T-helper 1 cell treated with Interleukin-12 subunit alpha and Interleukin-12 subunit beta and Interleukin-4 antibody, amounts not matched to agents 30 μg/mL and 1 μg/mL, for 36 hours (primary cell): ENCODE measurements at regions not wholly inside any gene's neighbourhood (a gene's known extent, or its start where the extent isn't known, plus 50 kb on each side); places are given as distances from the start of the nearest gene placed in this dataset.

Experiments
- H3K27ac Mint-ChIP-seq: one replicate; pipeline ENCODE4 v1.8.0; 2021; ENCODE audit warnings: mild to moderate bottlenecking, mixed read lengths
- H3K27me3 Mint-ChIP-seq: one replicate; pipeline ENCODE4 v1.8.0; 2021; ENCODE audit warnings: low read depth, mixed read lengths
- H3K36me3 Mint-ChIP-seq: one replicate; pipeline ENCODE4 v1.8.0; 2021; ENCODE audit warnings: low read depth, mixed read lengths
- H3K4me1 Mint-ChIP-seq: one replicate; pipeline ENCODE4 v1.8.0; 2021; ENCODE audit warnings: low read depth, mixed read lengths
- H3K4me3 Mint-ChIP-seq: one replicate; pipeline ENCODE4 v1.8.0; 2021; ENCODE audit warnings: mild to moderate bottlenecking, moderate library complexity, mixed read lengths
- H3K9me3 Mint-ChIP-seq: one replicate; pipeline ENCODE4 v1.8.0; 2021; ENCODE audit warnings: mixed read lengths

GRCh38 chr20:24825591-24825990, 123.5 kb upstream of the CST7 start:
- no peaks in the 10 kb centered on the region for H3K27me3 Mint-ChIP-seq
- H3K4me3 Mint-ChIP-seq = no peak overlapping the region
- no peak overlapping the region for H3K27ac Mint-ChIP-seq
- H3K36me3 Mint-ChIP-seq = no peaks in the 10 kb centered on the region
- H3K9me3 Mint-ChIP-seq = no peaks in the 10 kb centered on the region
- no peaks in the 10 kb centered on the region for H3K4me1 Mint-ChIP-seq

GRCh38 chr20:24827603-24828295, 121.3 kb upstream of the CST7 start:
- no peak overlapping the region for H3K27ac Mint-ChIP-seq
- H3K9me3 Mint-ChIP-seq = no peaks in the 10 kb centered on the region
- H3K4me3 Mint-ChIP-seq = no peak overlapping the region
- no peaks in the 10 kb centered on the region for H3K4me1 Mint-ChIP-seq
- no peaks in the 10 kb centered on the region for H3K36me3 Mint-ChIP-seq
- H3K27me3 Mint-ChIP-seq = no peaks in the 10 kb centered on the region

- Mint-ChIP-seq H3K27ac (no peak overlapping the region), H3K27me3 (no peaks in the 10 kb centered on the region), H3K4me1 (no peaks in the 10 kb centered on the region), H3K36me3 (no peaks in the 10 kb centered on the region), H3K9me3 (no peaks in the 10 kb centered on the region), H3K4me3 (no peak overlapping the region)
These were observed 119.9 kb upstream of the CST7 start for GRCh38 chr20:24828992-24829648.

GRCh38 chr20:24829649-24830370, 119.3 kb upstream of the CST7 start:
- H3K27ac Mint-ChIP-seq = no peak overlapping the region
- H3K4me3 Mint-ChIP-seq = no peak overlapping the region
- no peaks in the 10 kb centered on the region for H3K9me3 Mint-ChIP-seq
- no peaks in the 10 kb centered on the region for H3K36me3 Mint-ChIP-seq
- H3K27me3 Mint-ChIP-seq = no peaks in the 10 kb centered on the region
- H3K4me1 Mint-ChIP-seq = no peaks in the 10 kb centered on the region

- Mint-ChIP-seq H3K4me3 (no peak overlapping the region), H3K4me1 (no peaks in the 10 kb centered on the region), H3K36me3 (no peaks in the 10 kb centered on the region), H3K9me3 (no peaks in the 10 kb centered on the region), H3K27me3 (no peaks in the 10 kb centered on the region), H3K27ac (no peak overlapping the region)
These were observed 118.4 kb upstream of the CST7 start for GRCh38 chr20:24830649-24831048.

- Mint-ChIP-seq H3K36me3 (no peaks in the 10 kb centered on the region), H3K4me3 (no peak overlapping the region), H3K27ac (no peak overlapping the region), H3K27me3 (no peaks in the 10 kb centered on the region), H3K9me3 (no peaks in the 10 kb centered on the region), H3K4me1 (no peaks in the 10 kb centered on the region)
These were observed 117.8 kb upstream of the CST7 start for GRCh38 chr20:24831232-24831631.

GRCh38 chr20:24832518-24832917, 116.6 kb upstream of the CST7 start:
- Mint-ChIP-seq H3K9me3 (no peaks in the 10 kb centered on the region), H3K4me3 (no peak overlapping the region), H3K27ac (no peak overlapping the region), H3K36me3 (no peaks in the 10 kb centered on the region), H3K4me1 (no peaks in the 10 kb centered on the region), H3K27me3 (no peaks in the 10 kb centered on the region)

GRCh38 chr20:24833592-24833991, 115.5 kb upstream of the CST7 start:
- Mint-ChIP-seq H3K27me3 (no peaks in the 10 kb centered on the region), H3K4me3 (no peak overlapping the region), H3K9me3 (no peaks in the 10 kb centered on the region), H3K27ac (no peak overlapping the region), H3K36me3 (no peaks in the 10 kb centered on the region), H3K4me1 (no peaks in the 10 kb centered on the region)

GRCh38 chr20:24834310-24834709, 114.8 kb upstream of the CST7 start:
- Mint-ChIP-seq H3K27ac (no peak overlapping the region), H3K36me3 (no peaks in the 10 kb centered on the region), H3K9me3 (no peaks in the 10 kb centered on the region), H3K4me3 (no peak overlapping the region), H3K4me1 (no peaks in the 10 kb centered on the region), H3K27me3 (no peaks in the 10 kb centered on the region)

- H3K27ac Mint-ChIP-seq = no peak overlapping the region
- H3K36me3 Mint-ChIP-seq = no peaks in the 10 kb centered on the region
- H3K4me3 Mint-ChIP-seq = no peak overlapping the region
- no peaks in the 10 kb centered on the region for H3K27me3 Mint-ChIP-seq
- no peaks in the 10 kb centered on the region for H3K9me3 Mint-ChIP-seq
- H3K4me1 Mint-ChIP-seq = no peaks in the 10 kb centered on the region
These were observed 113.9 kb upstream of the CST7 start for GRCh38 chr20:24835195-24835594.

- H3K9me3 Mint-ChIP-seq = no peaks in the 10 kb centered on the region
- no peaks in the 10 kb centered on the region for H3K4me1 Mint-ChIP-seq
- no peak overlapping the region for H3K27ac Mint-ChIP-seq
- no peaks in the 10 kb centered on the region for H3K27me3 Mint-ChIP-seq
- H3K36me3 Mint-ChIP-seq = no peaks in the 10 kb centered on the region
- no peak overlapping the region for H3K4me3 Mint-ChIP-seq
These were observed 113.0 kb upstream of the CST7 start for GRCh38 chr20:24836041-24836533.

- H3K4me1 Mint-ChIP-seq = no peaks in the 10 kb centered on the region
- H3K36me3 Mint-ChIP-seq = no peaks in the 10 kb centered on the region
- no peak overlapping the region for H3K4me3 Mint-ChIP-seq
- H3K27ac Mint-ChIP-seq = no peak overlapping the region
- no peaks in the 10 kb centered on the region for H3K9me3 Mint-ChIP-seq
- H3K27me3 Mint-ChIP-seq = no peaks in the 10 kb centered on the region
These were observed 112.3 kb upstream of the CST7 start for GRCh38 chr20:24836661-24837299.

- Mint-ChIP-seq H3K9me3 (no peaks in the 10 kb centered on the region), H3K36me3 (no peaks in the 10 kb centered on the region), H3K4me1 (no peaks in the 10 kb centered on the region), H3K27ac (no peak overlapping the region), H3K4me3 (no peak overlapping the region), H3K27me3 (peaks cover 7% of the 10 kb centered on the region)
These were observed 111.2 kb upstream of the CST7 start for GRCh38 chr20:24837781-24838450.
